Naive thymus-derived CD4-positive, alpha-beta T cell (primary cell): ENCODE measurements at regions not wholly inside any gene's neighbourhood (a gene's known extent, or its start where the extent isn't known, plus 50 kb on each side); places are given as distances from the start of the nearest gene placed in this dataset.

Experiments
- ATAC-seq: fragments of 150-1000 bp; cut with Tn5 transposase; 2 replicates; pipeline ENCODE4 v1.10.0; 2021; ENCODE audit warnings: mild to moderate bottlenecking, moderate library complexity
- CTCF ChIA-PET: fragments of 350-600 bp; sonication (Branson Sonifier 250); formaldehyde crosslinking; loops from one replicate; lab custom pipeline; 2021; ENCODE audit warnings: antibody characterized with exemption; lab: Charles Lee
- POLR2A ChIA-PET: fragments of 350-600 bp; sonication (Branson Sonifier 250); formaldehyde crosslinking; loops from one replicate; lab custom pipeline; 2021; ENCODE audit warnings: antibody characterized with exemption, inconsistent platforms; lab: Charles Lee
- DNase-seq, 9 donors: peaks; one replicate each; pipeline versions ENCODE4 v3.0.0 to v3.0.0-alpha.2; 2020 to 2022; ENCODE audit warnings: mixed read lengths in 1 of 9
- H3K27ac ChIP-seq: one replicate; pipeline ENCODE4 v1.7.0; 2013; ENCODE audit warnings: mild to moderate bottlenecking, low read depth, low read length, moderate library complexity
- H3K27me3 ChIP-seq, 2 donors: one replicate each; pipeline ENCODE4 v1.7.0; 2013; ENCODE audit warnings: low read length in 2 of 2, mild to moderate bottlenecking in 2 of 2, moderate library complexity in 2 of 2; ENCODE audit not compliant: control insufficient read depth in 2 of 2, insufficient read depth in 2 of 2
- H3K36me3 ChIP-seq, 3 experiments: 1 replicate in 2 of 3; 2 replicates in 1 of 3; pipeline ENCODE4 v1.7.0; 2013; ENCODE audit warnings: low read length in 3 of 3, mild to moderate bottlenecking in 3 of 3, moderate library complexity in 1 of 3; ENCODE audit not compliant: insufficient read depth in 3 of 3, control insufficient read depth in 2 of 3
- H3K4me1 ChIP-seq, 2 donors: one replicate each; pipeline ENCODE4 v1.7.0; 2013; ENCODE audit warnings: low read length in 2 of 2, mild to moderate bottlenecking in 2 of 2, moderate library complexity in 1 of 2; ENCODE audit not compliant: control insufficient read depth in 2 of 2, insufficient read depth in 2 of 2
- H3K4me3 ChIP-seq: 2 replicates; pipeline ENCODE4 v1.7.0; 2013; ENCODE audit warnings: mild to moderate bottlenecking, low read length
- H3K9me3 ChIP-seq, 3 experiments: 1 replicate in 2 of 3; 2 replicates in 1 of 3; pipeline ENCODE4 v1.7.0; 2013; ENCODE audit warnings: low read length in 3 of 3; ENCODE audit not compliant: control insufficient read depth in 2 of 3
- H3K27ac Mint-ChIP-seq, 9 donors: one replicate each; pipeline ENCODE4 v1.8.0; 2020 to 2022; ENCODE audit warnings: mixed read lengths in 9 of 9, mild to moderate bottlenecking in 8 of 9, moderate library complexity in 5 of 9, inconsistent platforms in 2 of 9
- H3K27me3 Mint-ChIP-seq, 5 donors: one replicate each; pipeline ENCODE4 v1.8.0; 2021 to 2022; ENCODE audit warnings: mixed read lengths in 5 of 5, mild to moderate bottlenecking in 1 of 5
- H3K36me3 Mint-ChIP-seq, 5 donors: one replicate each; pipeline ENCODE4 v1.8.0; 2020 to 2022; ENCODE audit warnings: mixed read lengths in 5 of 5, mild to moderate bottlenecking in 3 of 5, inconsistent platforms in 1 of 5
- H3K4me1 Mint-ChIP-seq, 7 donors: one replicate each; pipeline ENCODE4 v1.8.0; 2020 to 2022; ENCODE audit warnings: mixed read lengths in 7 of 7, mild to moderate bottlenecking in 3 of 7, inconsistent platforms in 1 of 7
- H3K4me3 Mint-ChIP-seq, 10 donors: one replicate each; pipeline ENCODE4 v1.8.0; 2020 to 2022; ENCODE audit warnings: mild to moderate bottlenecking in 10 of 10, mixed read lengths in 10 of 10, moderate library complexity in 6 of 10, inconsistent platforms in 2 of 10
- H3K9me3 Mint-ChIP-seq, 11 donors: one replicate each; pipeline ENCODE4 v1.8.0; 2020 to 2022; ENCODE audit warnings: mixed read lengths in 11 of 11, mild to moderate bottlenecking in 4 of 11, inconsistent platforms in 1 of 11, moderate library complexity in 1 of 11
- intact Hi-C, 2 donors: fragments of 100-400 bp; cut with micrococcal nuclease; formaldehyde crosslinking; loops; one replicate each; pipeline ENCODE4 v1.15.1; 2023

DNA sequence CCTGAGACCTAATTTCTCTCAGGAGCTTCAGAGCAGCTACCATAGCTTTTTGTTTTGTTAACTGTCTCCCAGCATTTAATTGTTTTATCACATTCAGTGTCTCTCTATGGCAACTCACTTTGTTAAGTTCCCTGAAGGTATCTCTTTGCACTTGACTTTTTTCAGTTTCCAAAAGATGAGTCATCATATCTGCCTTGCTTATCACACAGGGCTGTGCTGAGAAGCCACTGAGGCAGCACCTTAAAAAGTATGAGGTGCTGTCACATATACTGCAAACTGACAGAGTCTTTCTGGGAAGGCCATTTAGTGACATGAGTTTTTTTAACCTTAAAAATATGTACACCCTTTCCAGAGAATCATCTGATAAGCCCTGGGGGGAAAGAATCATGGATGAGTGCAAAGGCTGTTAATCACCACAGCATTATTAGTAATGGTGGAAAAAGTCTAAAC lies 56.8 kb downstream of the PPP1R3C start:
- ChIA-PET POLR2A (no interaction called here), CTCF (no interaction called here)
- H3K27me3 Mint-ChIP-seq: peaks cover 0 to 25% (median 4%) of the 10 kb centered on the region in 5 donors
- Histone ChIP-seq H3K27me3 (no peaks in the 10 kb centered on the region), H3K27ac (no peak overlapping the region), H3K4me1 (no peaks in the 10 kb centered on the region), H3K9me3 (no peaks in the 10 kb centered on the region), H3K36me3 (no peaks in the 10 kb centered on the region), H3K4me3 (no peak overlapping the region)
- ATAC-seq: no peak
- H3K9me3 Mint-ChIP-seq: peaks cover 0 to 8% (median 5%) of the 10 kb centered on the region in 11 donors
- no peaks in the 10 kb centered on the region for H3K4me1 Mint-ChIP-seq
- no peak overlapping the region for H3K27ac Mint-ChIP-seq
- no peak overlapping the region for H3K4me3 Mint-ChIP-seq
- DNase-seq: no peak
- intact Hi-C loops: no loop called here
- H3K36me3 Mint-ChIP-seq: no peaks in the 10 kb centered on the region

DNA sequence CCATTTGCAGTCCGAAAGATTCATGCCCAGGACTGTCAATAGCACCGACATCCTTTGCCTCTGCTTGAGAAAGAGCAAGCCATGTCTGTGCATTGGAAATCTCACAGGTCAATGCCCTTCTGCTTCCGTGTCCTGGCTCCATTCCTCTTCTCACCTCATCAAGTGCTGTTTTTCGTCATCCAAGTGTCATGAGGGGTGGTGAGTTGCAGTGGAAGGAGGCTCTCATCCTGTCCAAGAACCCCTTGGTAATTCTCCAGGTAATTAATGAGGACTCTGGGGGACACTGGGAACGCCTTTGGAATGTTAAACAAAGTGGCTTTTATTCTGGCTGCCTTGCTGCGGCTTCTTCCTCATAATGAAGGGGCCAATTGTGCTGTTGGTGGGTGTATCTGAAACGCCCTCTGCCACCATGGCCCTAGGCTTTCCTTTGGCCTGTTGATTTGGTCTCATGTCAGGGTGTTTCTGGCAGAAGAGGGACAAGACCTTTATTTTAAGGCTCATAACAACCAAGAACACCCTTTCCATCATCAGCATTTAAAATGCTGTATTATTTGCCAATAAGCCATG lies 57.7 kb downstream of the PPP1R3C start:
- no peaks in the 10 kb centered on the region for H3K4me1 ChIP-seq
- Mint-ChIP-seq H3K36me3 (no peaks in the 10 kb centered on the region), H3K4me1 (no peaks in the 10 kb centered on the region), H3K9me3 (peaks cover 0 to 3% (median 0%) of the 10 kb centered on the region in 11 donors), H3K4me3 (no peak overlapping the region), H3K27me3 (peaks cover 0 to 15% (median 4%) of the 10 kb centered on the region in 5 donors), H3K27ac (no peak overlapping the region)
- H3K27ac ChIP-seq: no peak overlapping the region
- intact Hi-C loops: no loop called here
- no peak overlapping the region for H3K4me3 ChIP-seq
- ATAC-seq (no peak), DNase-seq (no peak)
- no peaks in the 10 kb centered on the region for H3K36me3 ChIP-seq
- POLR2A ChIA-PET: no interaction called here
- CTCF ChIA-PET: no interaction called here
- H3K27me3 ChIP-seq: no peaks in the 10 kb centered on the region
- no peaks in the 10 kb centered on the region for H3K9me3 ChIP-seq

DNA sequence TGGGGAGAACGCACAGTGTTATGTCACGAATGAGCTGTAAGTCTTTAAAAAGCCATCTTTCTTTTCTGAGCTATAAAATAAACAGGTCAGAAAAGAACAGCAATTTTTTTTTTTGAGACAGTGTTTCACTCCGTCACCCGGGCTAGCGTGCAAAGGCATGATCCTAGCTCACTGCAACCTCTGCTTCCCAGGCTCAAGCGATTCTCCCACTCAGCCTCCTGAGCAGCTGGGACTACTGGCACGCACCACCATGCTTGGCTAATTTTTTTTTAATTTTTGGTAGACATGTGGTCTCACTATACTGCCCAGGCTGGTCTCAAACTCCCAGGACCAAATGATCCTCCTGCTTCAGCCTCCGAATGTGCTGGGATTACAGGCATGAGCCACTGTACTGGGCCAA lies 58.6 kb downstream of the PPP1R3C start:
- Histone ChIP-seq H3K27me3 (no peaks in the 10 kb centered on the region), H3K36me3 (no peaks in the 10 kb centered on the region), H3K4me3 (no peak overlapping the region), H3K4me1 (no peaks in the 10 kb centered on the region), H3K9me3 (no peaks in the 10 kb centered on the region), H3K27ac (no peak overlapping the region)
- DNase-seq: no peak
- intact Hi-C loops: no loop called here
- peaks cover 0 to 3% (median 0%) of the 10 kb centered on the region in 11 donors for H3K9me3 Mint-ChIP-seq
- peaks cover 0 to 3% (median 0%) of the 10 kb centered on the region in 5 donors for H3K36me3 Mint-ChIP-seq
- peaks cover 0 to 12% (median 4%) of the 10 kb centered on the region in 5 donors for H3K27me3 Mint-ChIP-seq
- ChIA-PET POLR2A (no interaction called here), CTCF (no interaction called here)
- peaks cover 0 to 1% (median 0%) of the 10 kb centered on the region in 7 donors for H3K4me1 Mint-ChIP-seq
- H3K4me3 Mint-ChIP-seq: no peak overlapping the region
- H3K27ac Mint-ChIP-seq: no peak overlapping the region
- ATAC-seq: no peak

DNA sequence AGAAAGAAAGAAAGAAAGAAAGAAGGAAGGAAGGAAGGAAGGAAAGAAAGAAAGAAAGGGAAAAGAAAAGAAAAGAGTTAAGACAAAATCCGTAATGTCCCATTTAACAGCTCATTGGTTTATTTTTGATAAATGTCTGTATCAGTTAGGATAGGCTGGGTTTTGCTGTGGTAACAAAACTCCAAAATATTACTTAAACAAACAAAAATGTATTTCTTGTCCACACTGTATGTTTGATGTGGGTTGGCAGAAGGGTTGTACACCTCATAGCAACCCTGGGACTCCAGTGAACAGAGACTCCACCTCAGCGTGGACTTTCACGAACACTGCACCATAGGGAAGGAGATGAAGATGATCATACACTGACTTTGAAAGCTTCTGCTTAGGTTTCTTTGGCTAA lies 59.6 kb downstream of the PPP1R3C start:
- Mint-ChIP-seq H3K4me1 (peaks cover 0 to 1% (median 0%) of the 10 kb centered on the region in 7 donors), H3K4me3 (no peak overlapping the region), H3K27me3 (peaks cover 0 to 11% (median 4%) of the 10 kb centered on the region in 5 donors), H3K27ac (no peak overlapping the region), H3K9me3 (peaks cover 0 to 3% (median 0%) of the 10 kb centered on the region in 11 donors), H3K36me3 (peaks cover 0 to 4% (median 0%) of the 10 kb centered on the region in 5 donors)
- DNase-seq: no peak
- no peaks in the 10 kb centered on the region for H3K36me3 ChIP-seq
- ChIA-PET POLR2A (no interaction called here), CTCF (no interaction called here)
- H3K27ac ChIP-seq: no peak overlapping the region
- no peak for ATAC-seq
- intact Hi-C loops: no loop called here
- H3K4me1 ChIP-seq: no peaks in the 10 kb centered on the region
- no peaks in the 10 kb centered on the region for H3K27me3 ChIP-seq
- no peak overlapping the region for H3K4me3 ChIP-seq
- H3K9me3 ChIP-seq: no peaks in the 10 kb centered on the region

DNA sequence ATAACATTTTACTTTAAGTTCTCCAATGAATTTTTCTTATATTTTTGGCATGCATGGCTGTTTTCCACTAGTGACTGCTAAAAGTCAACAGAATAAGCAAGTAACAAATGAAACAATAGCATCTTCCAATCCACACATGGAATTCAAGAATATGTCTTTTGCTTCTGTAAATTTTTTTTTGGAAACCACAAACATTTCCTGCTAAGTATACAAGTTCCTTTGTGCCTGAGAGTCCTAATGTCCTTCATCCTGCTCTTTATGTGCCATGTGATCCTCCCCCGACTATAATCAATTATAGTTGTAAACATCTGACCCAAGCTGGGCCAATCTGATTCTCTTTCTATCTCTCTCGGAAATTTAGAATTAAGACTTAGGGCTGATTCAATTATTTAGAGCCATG lies 61.2 kb downstream of the PPP1R3C start:
- intact Hi-C loops: no loop called here
- H3K27ac Mint-ChIP-seq: no peak overlapping the region
- H3K9me3 Mint-ChIP-seq: peaks cover 0 to 3% (median 0%) of the 10 kb centered on the region in 11 donors
- Histone ChIP-seq H3K27ac (no peak overlapping the region), H3K4me3 (no peak overlapping the region), H3K4me1 (no peaks in the 10 kb centered on the region), H3K27me3 (no peaks in the 10 kb centered on the region), H3K36me3 (no peaks in the 10 kb centered on the region), H3K9me3 (no peaks in the 10 kb centered on the region)
- POLR2A ChIA-PET: no interaction called here
- DNase-seq: no peak
- peaks cover 0 to 1% (median 0%) of the 10 kb centered on the region in 7 donors for H3K4me1 Mint-ChIP-seq
- H3K27me3 Mint-ChIP-seq: peaks cover 0 to 12% (median 4%) of the 10 kb centered on the region in 5 donors
- CTCF ChIA-PET: no interaction called here
- ATAC-seq: no peak
- peaks cover 0 to 4% (median 0%) of the 10 kb centered on the region in 5 donors for H3K36me3 Mint-ChIP-seq
- H3K4me3 Mint-ChIP-seq: no peak overlapping the region

DNA sequence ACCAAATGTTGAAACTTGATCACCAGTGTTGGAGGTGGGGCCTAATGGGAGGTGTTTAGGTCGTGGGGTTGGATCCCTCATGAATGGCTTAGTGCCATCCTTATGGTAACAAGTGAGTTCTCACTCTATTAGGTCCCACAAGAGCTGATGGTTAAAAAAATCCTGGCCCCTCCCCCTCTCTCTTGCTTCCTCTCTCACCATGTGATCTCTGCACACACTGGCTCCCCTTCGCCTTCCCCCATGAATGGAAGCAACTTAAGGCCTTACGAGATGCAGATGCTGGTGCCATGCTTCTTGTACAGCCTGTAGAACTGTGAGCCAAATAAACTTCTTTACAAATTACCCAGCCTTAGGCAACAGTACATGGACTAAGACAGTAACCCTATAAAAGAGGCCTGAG lies 62.7 kb downstream of the PPP1R3C start:
- Histone ChIP-seq H3K9me3 (no peaks in the 10 kb centered on the region), H3K4me1 (no peaks in the 10 kb centered on the region), H3K36me3 (no peaks in the 10 kb centered on the region), H3K4me3 (no peak overlapping the region), H3K27me3 (no peaks in the 10 kb centered on the region), H3K27ac (no peak overlapping the region)
- intact Hi-C loops: no loop called here
- no peak overlapping the region for H3K27ac Mint-ChIP-seq
- no peak for DNase-seq
- no peak for ATAC-seq
- H3K36me3 Mint-ChIP-seq: peaks cover 0 to 4% (median 0%) of the 10 kb centered on the region in 5 donors
- no peak overlapping the region for H3K4me3 Mint-ChIP-seq
- H3K4me1 Mint-ChIP-seq: peaks cover 0 to 1% (median 0%) of the 10 kb centered on the region in 7 donors
- ChIA-PET POLR2A (no interaction called here), CTCF (no interaction called here)
- H3K27me3 Mint-ChIP-seq: peaks cover 0 to 14% (median 4%) of the 10 kb centered on the region in 5 donors
- peaks cover 0 to 3% (median 0%) of the 10 kb centered on the region in 11 donors for H3K9me3 Mint-ChIP-seq

DNA sequence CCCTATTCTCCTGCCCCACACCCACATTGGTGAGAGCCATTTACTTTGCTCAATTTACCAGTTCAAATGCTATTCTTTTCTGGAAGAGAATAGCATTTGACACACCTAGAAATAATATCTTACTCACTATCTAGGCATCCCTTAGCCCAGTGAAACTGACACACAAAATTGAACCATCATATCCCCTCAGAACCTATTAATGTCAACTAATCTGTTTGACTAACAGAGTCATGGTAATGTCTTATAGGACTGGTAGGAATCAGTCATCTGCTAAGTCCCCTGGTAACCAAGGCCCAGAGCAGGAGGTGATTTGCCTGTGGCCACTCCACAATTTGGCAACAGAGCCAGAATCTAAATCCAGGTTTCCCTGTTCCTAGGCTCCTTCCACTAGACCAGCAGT lies 63.3 kb downstream of the PPP1R3C start:
- Histone ChIP-seq H3K4me3 (no peak overlapping the region), H3K36me3 (no peaks in the 10 kb centered on the region), H3K27ac (no peak overlapping the region), H3K9me3 (no peaks in the 10 kb centered on the region), H3K27me3 (no peaks in the 10 kb centered on the region), H3K4me1 (no peaks in the 10 kb centered on the region)
- no peak for ATAC-seq
- peaks cover 0 to 7% (median 1%) of the 10 kb centered on the region in 5 donors for H3K27me3 Mint-ChIP-seq
- H3K9me3 Mint-ChIP-seq: peaks cover 0 to 3% (median 0%) of the 10 kb centered on the region in 11 donors
- peaks cover 0 to 4% (median 0%) of the 10 kb centered on the region in 5 donors for H3K36me3 Mint-ChIP-seq
- H3K4me3 Mint-ChIP-seq: no peak overlapping the region
- no peak overlapping the region for H3K27ac Mint-ChIP-seq
- no peak for DNase-seq
- ChIA-PET CTCF (no interaction called here), POLR2A (no interaction called here)
- intact Hi-C loops: no loop called here
- H3K4me1 Mint-ChIP-seq: peaks cover 0 to 1% (median 0%) of the 10 kb centered on the region in 7 donors
